Choroid plexus epithelial cell (primary cell): ENCODE measurements at regions not wholly inside any gene's neighbourhood (a gene's known extent, or its start where the extent isn't known, plus 50 kb on each side); places are given as distances from the start of the nearest gene placed in this dataset.

Experiments
- DNase-seq: peaks from one replicate; pipeline ENCODE4 v3.0.0-alpha.2; 2010; ENCODE audit warnings: low read depth
- H3K4me3 ChIP-seq: 2 replicates; pipeline ENCODE4 v1.5.1; 2011; ENCODE audit warnings: low read depth, mild to moderate bottlenecking, control low read depth, low read length, moderate library complexity
- TF ChIP-seq, protein P1 (sequence below): conservative IDR thresholded peaks from 2 replicates; pipeline ENCODE4 v1.5.1; 2011; ENCODE audit warnings: low read depth, mild to moderate bottlenecking, control low read depth, inconsistent platforms, low read length, moderate library complexity

DNA sequence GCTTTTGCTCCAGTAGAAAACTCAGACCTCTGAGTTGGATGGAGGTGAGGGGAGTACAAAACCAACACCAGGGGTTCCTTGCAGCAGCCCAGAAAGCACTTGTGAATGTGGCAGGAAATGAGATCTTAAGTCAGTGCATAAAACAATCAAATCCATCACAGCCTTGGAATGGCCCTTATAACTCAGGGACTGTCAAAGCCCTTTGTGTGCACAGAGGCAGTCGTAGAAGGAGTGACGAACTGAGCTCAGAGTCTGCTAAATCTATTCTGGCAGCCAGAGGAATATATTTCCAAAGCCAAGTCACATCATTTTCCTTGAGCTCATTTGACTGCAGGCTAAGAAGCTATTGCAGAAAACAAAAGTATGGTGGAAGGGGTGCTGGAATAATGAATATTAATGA, 676.6 kb downstream of the DHX35 start:
- TF ChIP-seq, protein P1, sequence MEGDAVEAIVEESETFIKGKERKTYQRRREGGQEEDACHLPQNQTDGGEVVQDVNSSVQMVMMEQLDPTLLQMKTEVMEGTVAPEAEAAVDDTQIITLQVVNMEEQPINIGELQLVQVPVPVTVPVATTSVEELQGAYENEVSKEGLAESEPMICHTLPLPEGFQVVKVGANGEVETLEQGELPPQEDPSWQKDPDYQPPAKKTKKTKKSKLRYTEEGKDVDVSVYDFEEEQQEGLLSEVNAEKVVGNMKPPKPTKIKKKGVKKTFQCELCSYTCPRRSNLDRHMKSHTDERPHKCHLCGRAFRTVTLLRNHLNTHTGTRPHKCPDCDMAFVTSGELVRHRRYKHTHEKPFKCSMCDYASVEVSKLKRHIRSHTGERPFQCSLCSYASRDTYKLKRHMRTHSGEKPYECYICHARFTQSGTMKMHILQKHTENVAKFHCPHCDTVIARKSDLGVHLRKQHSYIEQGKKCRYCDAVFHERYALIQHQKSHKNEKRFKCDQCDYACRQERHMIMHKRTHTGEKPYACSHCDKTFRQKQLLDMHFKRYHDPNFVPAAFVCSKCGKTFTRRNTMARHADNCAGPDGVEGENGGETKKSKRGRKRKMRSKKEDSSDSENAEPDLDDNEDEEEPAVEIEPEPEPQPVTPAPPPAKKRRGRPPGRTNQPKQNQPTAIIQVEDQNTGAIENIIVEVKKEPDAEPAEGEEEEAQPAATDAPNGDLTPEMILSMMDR: no peak

DNA sequence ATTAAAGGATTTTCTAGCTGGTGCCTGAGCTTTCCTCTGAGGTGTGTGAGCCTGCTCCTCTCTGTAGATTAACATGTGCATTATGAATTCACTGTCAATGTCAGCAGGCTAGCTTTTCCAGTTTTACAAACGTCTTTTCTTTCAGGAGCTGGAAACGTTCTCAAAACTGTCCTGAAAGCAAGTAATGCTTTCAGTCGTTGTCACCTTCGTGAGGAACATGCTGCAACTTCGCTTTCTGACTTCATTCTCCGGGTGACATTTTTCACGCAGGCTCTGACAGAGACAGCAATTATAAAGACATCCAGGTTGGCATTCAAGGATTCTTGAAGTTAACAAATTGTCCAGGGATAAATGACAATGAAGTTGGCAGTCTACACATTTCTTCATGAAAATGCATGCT, 671.5 kb downstream of the DHX35 start:
- H3K4me3 ChIP-seq: no peak overlapping the region
- TF ChIP-seq, protein P1: no peak
- DNase-seq: no peak

More for the DNA sequence above, 676.6 kb downstream of the DHX35 start:
- H3K4me3 ChIP-seq: no peak overlapping the region
- no peak for DNase-seq

DNA sequence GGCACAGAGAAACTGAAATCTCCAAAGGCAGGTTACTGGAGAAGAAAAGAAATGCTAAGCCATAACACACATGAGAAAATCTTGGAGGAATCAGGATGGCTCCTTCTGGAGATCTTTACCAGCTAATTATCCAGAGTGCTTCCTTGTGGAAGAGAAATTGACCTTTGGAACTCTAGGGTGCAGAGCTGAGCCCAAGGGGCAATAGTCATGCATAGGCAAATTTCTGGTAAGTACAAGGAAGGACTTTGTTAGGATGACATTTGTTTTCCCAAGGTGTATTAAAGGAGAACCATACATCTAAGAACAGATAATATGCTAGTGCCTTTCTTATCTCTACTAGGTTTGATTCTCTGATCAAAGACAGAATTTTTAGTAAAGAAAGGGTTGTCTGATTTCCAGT, 670.6 kb downstream of the DHX35 start:
- TF ChIP-seq, protein P1: no peak
- no peak overlapping the region for H3K4me3 ChIP-seq
- DNase-seq: no peak

DNA sequence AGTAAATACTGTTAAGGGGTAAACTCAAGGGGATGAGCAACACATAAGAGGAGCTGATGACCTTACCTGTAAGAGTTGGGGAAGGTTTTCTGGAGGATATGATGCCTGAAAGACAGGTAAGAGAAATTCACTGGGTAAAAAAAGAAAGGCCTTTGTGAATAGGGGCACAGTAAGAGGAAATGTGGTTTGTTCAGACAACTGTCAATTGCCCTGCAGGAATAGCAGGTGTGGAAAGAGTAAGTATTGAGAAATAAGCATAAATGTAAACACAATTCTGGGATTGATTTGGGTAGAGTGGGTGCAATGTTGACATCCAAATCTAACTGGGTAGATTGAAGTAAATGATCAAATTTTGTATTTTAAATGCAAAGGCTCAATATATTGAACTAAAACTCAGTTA, 670.0 kb downstream of the DHX35 start:
- TF ChIP-seq, protein P1: no peak
- no peak for DNase-seq
- H3K4me3 ChIP-seq: no peak overlapping the region

DNA sequence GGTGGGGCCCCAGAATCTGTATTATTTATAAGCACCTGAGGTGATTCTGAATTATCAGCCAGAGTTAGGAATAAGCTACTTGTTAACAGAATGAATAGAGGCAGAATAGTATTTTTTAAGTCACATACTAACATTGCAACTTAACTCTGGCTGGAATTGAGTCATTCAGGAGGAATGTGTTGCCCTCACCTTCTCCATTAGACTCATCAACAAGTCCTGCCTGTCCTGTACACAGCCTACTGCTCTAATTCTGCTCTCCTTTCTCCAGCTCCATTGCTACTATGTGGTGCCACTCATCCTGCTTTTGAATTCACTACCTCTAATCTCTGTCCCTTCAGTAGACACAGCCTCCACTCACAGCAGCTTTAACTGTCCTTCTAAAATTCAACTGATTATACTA, 669.4 kb downstream of the DHX35 start:
- H3K4me3 ChIP-seq: no peak overlapping the region
- TF ChIP-seq, protein P1: no peak
- DNase-seq: peak; percentile 53

DNA sequence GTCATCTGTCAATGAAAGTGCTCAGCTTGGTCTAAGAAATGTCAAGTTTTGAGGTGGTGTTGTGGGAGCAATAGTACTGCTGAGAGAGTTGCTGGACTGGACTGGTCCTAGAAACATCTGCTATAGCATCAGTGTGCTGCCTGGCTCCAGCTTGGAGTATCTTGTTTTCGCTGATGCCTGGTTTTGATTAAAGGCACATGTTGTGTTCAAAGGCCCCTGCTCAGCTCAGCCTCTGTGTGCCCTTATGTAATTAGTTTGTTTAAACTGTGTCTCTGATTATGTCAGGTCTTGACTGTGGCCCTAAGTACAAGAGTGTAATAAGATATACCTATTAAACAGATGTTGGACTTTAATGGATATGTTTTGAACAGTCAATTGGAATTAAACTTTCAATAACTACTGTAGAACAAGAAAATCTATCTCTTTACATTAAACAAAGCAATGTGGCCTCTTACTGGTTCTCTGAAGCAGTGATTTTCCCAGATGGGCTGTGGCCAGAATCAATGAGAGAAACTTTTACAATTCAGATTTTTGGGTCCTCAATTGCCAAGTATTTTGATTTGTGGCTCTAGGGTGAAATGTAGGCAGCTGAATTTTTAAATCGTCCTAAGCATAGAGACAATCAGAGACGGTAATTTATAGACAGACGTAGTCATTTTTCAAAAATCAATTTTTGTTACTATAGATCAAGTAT, 668.2 kb downstream of the DHX35 start:
- TF ChIP-seq, protein P1: no peak
- no peak overlapping the region for H3K4me3 ChIP-seq
- DNase-seq: no peak

DNA sequence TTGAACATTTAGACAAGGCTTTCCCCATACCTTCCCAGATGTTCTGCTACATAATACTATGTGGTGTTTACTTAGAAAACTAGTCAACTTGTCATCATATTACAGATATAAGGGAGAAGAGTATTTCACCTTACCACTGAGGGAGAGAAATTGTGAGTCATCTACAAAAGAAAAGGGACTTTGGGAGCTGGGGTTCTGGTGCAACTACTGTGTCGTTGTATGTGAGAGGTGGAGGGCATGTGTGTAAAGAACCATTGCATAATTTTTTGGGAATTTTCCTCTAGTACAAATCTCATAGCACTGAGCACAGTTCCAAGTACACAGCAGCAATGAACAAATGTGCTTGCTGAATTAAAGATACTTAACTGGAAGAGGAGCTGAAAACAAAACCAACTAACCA, 665.6 kb downstream of the DHX35 start:
- DNase-seq: no peak
- H3K4me3 ChIP-seq: no peak overlapping the region
- TF ChIP-seq, protein P1: no peak
